Hematopoietic multipotent progenitor cell treated with erythropoietin and hydrocortisone succinate and interleukin-3 and kit ligand, for 15 days (in vitro differentiated cells): ENCODE measurements at regions not wholly inside any gene's neighbourhood (a gene's known extent, or its start where the extent isn't known, plus 50 kb on each side); places are given as distances from the start of the nearest gene placed in this dataset.
"Not testable (repeated sequence)": the region's sequence is repeated elsewhere in the genome, so short reads cannot be mapped to it uniquely, and the experiment has no call there.

ENCODE experiments used
- DNase-seq: peaks from one replicate; pipeline ENCODE4 v3.0.0-alpha.2; 2015; ENCODE audit warnings: low spot score

DNA sequence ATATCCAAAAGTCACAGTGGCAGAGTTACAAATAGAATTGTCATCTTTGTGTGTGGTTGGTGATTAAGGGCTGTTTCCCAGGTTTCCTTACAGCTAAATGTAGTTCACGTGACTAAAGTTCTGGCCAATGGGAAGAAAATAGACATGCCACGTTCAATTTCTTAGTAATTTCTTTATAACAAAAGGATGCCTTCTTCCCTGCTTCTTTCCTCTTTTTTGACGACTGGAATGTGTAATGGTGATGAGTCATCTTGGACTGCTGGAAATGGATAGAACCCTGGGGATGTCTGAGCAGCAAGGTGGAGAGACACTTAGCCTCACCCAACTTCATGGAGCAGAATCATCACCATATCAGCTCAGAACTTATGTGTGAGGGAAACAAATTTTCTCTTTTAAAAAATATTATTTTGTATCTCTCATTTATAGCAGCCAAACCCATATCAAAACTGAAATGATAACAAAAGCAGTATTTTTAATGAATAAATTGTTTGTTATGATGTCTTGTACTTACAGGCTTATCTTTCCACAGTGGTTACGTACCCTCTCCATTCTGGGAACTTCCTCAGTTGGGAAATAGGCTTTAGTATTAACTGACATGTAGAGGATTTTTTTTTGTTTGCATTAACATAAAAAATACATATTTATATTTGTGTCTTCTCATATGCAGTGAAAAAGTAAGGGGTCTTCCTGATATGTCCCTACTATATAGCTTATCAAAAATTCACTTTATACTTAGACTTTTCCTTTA, 91.1 kb upstream of the CDH2 start:
- DNase-seq: no peak

DNA sequence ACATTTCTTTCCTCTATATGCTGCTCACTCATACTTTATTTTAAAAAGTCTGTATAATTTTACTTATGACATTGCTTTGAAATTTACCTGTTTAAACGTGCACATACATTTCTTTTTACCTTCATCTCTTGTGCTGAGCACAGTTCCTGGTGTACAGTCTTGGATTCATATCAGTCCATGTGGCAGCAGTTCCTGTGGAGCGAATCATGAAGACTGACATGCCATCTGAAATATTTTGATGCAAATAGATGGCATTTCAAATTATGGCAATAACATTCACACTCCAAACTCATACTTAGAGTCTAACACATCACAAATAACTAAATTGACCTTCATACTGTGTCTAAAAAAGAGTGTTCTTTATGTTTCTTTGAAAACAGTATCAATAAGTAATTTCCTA, 90.3 kb upstream of the CDH2 start:
- no peak for DNase-seq

GRCh38 chr18:28256166-28256565, 79.2 kb upstream of the CDH2 start:
- no peak for DNase-seq

DNA sequence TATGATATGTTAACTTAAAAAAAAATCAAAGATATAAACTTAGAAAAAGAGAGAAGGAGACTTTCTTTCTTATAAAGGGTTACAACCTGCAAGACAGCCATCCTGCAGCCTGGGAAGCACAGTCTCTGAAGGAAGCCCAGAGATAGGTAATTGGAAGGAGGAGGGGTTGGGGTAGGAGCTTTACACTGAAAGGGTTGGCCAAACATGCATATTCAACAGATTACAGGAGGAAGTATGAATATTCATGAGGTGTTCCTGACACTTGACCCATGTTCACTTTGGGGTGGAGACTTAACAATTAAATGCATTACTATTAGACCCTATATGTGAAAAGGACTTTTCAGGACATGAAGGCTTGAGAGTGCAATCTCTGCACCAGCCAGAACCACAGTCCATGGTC, 71.7 kb upstream of the CDH2 start:
- DNase-seq: no peak

GRCh38 chr18:28240626-28241025, 63.7 kb upstream of the CDH2 start:
- not testable (repeated sequence) for DNase-seq

GRCh38 chr18:28236487-28236886, 59.6 kb upstream of the CDH2 start:
- no peak for DNase-seq
